GM12891 (cell line): ENCODE measurements at regions not wholly inside any gene's neighbourhood (a gene's known extent, or its start where the extent isn't known, plus 50 kb on each side); places are given as distances from the start of the nearest gene placed in this dataset.

Source experiments
- POLR2A ChIP-seq: IDR thresholded peaks from 2 replicates; pipeline ENCODE4 v1.6.1; 2011; ENCODE audit warnings: low read depth, low read length, control low read depth
- POLR2AphosphoS5 ChIP-seq: IDR thresholded peaks from 2 replicates; pipeline ENCODE4 v1.6.1; 2011; ENCODE audit warnings: low read depth, low read length, control low read depth

- TF ChIP-seq POLR2A, result no peak
- no peak for TF ChIP-seq POLR2AphosphoS5
Measured at GRCh38 chr13:89923052-89923451, 1424.4 kb upstream of the MIR17HG start.
